Colonic mucosa (tissue), 4 donors: ENCODE measurements at regions not wholly inside any gene's neighbourhood (a gene's known extent, or its start where the extent isn't known, plus 50 kb on each side); places are given as distances from the start of the nearest gene placed in this dataset.

ENCODE experiments used
- DNase-seq: peaks from one replicate; pipeline ENCODE4 v3.0.0-alpha.2; 2020
- H3K27ac ChIP-seq: fragments of 200-600 bp; one replicate; pipeline ENCODE4 v1.8.0; 2021
- H3K27me3 ChIP-seq: fragments of 200-600 bp; one replicate; pipeline ENCODE4 v1.8.0; 2021
- H3K36me3 ChIP-seq: fragments of 200-600 bp; one replicate; pipeline ENCODE4 v1.8.0; 2021
- H3K4me1 ChIP-seq: fragments of 200-600 bp; one replicate; pipeline ENCODE4 v1.8.0; 2021; ENCODE audit warnings: mild to moderate bottlenecking
- H3K4me3 ChIP-seq: fragments of 200-600 bp; one replicate; pipeline ENCODE4 v1.8.0; 2021
- H3K9ac ChIP-seq, 2 donors: one replicate each; pipeline ENCODE4 v1.7.0; 2013; ENCODE audit warnings: control low read depth in 2 of 2, low read depth in 2 of 2, low read length in 2 of 2
- H3K9me3 ChIP-seq: fragments of 200-600 bp; one replicate; pipeline ENCODE4 v1.8.0; 2021
- intact Hi-C: fragments of 100-400 bp; cut with DNase I; formaldehyde crosslinking; loops from one replicate; pipeline ENCODE4 v1.14.1; 2022
- TF ChIP-seq, protein P1 (sequence below): fragments of 200-600 bp; IDR thresholded peaks from one replicate; pipeline ENCODE4 v1.8.0; 2022; ENCODE audit warnings: antibody characterized with exemption, mild to moderate bottlenecking
- donor health status: healthy.
- donor health status: DM: no; HTN: no; CAD: no.
- donor health status: DM: no; HTN: no; CAD: no.

DNA sequence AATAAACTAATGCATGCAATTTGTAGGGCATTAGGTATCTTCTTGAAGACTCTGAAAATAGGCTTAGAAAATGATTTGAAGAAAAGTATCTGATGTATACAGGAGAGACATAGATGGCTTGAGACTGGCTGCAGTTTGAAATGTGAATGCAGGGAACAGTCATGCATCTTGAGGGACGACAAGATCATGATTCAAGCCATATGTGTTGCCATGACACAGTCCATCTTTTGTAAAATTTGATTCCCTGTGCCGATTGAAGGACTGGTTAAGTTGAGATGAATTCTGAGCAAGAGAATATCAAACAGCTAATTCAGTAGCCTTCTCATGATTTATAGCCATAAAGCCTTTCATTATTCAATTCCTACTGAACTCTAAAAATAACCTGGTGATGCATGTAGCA, 231.6 kb downstream of the CASP12 start:
- no peak overlapping the region for H3K4me3 ChIP-seq
- H3K27me3 ChIP-seq, result no peaks in the 10 kb centered on the region
- intact Hi-C loops, result no loop called here
- no peaks in the 10 kb centered on the region for H3K9me3 ChIP-seq
- no peak overlapping the region for H3K9ac ChIP-seq
- no peaks in the 10 kb centered on the region for H3K4me1 ChIP-seq
- TF ChIP-seq, protein P1, sequence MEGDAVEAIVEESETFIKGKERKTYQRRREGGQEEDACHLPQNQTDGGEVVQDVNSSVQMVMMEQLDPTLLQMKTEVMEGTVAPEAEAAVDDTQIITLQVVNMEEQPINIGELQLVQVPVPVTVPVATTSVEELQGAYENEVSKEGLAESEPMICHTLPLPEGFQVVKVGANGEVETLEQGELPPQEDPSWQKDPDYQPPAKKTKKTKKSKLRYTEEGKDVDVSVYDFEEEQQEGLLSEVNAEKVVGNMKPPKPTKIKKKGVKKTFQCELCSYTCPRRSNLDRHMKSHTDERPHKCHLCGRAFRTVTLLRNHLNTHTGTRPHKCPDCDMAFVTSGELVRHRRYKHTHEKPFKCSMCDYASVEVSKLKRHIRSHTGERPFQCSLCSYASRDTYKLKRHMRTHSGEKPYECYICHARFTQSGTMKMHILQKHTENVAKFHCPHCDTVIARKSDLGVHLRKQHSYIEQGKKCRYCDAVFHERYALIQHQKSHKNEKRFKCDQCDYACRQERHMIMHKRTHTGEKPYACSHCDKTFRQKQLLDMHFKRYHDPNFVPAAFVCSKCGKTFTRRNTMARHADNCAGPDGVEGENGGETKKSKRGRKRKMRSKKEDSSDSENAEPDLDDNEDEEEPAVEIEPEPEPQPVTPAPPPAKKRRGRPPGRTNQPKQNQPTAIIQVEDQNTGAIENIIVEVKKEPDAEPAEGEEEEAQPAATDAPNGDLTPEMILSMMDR, result no peak
- no peaks in the 10 kb centered on the region for H3K36me3 ChIP-seq
- H3K27ac ChIP-seq, result no peak overlapping the region
- DNase-seq, result no peak

DNA sequence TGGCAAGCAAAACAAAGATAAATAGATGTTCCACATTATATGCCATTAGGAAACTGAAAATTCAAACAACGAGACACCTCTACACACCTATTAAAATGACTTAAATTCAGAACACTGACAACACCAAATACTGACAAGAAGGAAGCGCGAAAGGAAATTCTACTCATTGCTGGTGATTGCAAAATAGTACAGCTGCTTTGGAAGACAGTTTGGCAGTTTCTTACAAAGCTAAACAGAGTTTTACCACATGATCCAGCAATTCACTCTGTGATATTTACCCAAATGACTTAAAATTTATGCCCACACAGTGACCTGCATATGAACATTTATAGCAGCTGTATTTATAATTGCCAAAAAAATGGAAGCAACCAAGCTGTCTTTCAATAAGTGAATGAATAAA, 232.6 kb downstream of the CASP12 start:
- Histone ChIP-seq H3K4me3 (no peak overlapping the region), H3K9me3 (no peaks in the 10 kb centered on the region), H3K4me1 (no peaks in the 10 kb centered on the region), H3K27ac (no peak overlapping the region), H3K36me3 (no peaks in the 10 kb centered on the region), H3K9ac (no peak overlapping the region), H3K27me3 (no peaks in the 10 kb centered on the region)
- intact Hi-C loops, result no loop called here
- TF ChIP-seq, protein P1, result no peak
- no peak for DNase-seq

DNA sequence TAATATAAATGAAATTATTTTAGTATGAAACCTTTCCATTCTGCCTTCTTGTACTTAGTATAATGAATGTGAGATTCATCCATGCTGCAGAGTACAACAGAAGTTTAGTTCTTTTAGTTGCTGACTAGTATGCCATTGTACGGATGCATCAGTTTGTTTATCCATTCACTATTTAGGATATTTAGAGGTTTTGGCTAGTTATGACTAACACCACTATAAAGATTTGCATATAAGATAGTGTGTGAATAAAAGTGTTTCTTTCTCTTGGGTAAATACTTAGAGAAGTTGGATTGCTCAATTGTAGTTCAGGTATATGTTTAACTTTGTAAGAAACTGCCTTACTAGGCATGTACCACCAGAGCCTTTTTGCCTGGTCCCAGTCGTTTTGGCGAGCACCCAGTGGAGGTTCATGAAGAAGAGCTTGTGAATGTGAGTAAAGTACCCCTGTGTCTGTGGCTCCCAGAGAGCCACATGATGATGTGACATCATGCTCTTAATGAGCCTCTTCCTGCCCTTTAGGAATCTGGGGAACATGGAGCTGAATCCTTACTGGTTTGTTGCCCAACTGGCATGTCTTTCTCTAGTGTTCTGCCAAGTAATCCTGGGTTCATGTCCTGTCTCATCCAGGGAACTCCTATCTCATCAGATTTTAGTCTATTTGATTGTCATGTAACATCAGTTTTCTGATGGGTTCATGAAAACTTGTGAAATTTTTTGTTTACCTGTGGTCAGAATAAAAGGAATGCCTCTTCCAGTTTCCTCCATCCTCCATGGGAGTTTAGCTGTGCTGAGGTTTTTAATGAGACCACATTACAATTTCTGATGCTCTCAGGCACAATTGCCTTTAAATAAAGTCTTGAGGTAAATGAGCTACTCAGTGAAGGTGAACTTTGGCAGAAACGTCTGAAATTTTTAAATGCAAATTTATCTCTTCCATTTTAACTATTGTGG, 234.8 kb downstream of the CASP12 start:
- Histone ChIP-seq H3K36me3 (no peaks in the 10 kb centered on the region), H3K27ac (no peak overlapping the region), H3K27me3 (no peaks in the 10 kb centered on the region), H3K9me3 (no peaks in the 10 kb centered on the region), H3K4me1 (no peaks in the 10 kb centered on the region), H3K4me3 (no peak overlapping the region), H3K9ac (no peak overlapping the region)
- intact Hi-C loops, result no loop called here
- TF ChIP-seq, protein P1, result no peak
- no peak for DNase-seq

- no peaks in the 10 kb centered on the region for H3K36me3 ChIP-seq
- no peaks in the 10 kb centered on the region for H3K27me3 ChIP-seq
- H3K9me3 ChIP-seq, result no peaks in the 10 kb centered on the region
- no peaks in the 10 kb centered on the region for H3K4me1 ChIP-seq
- no peak overlapping the region for H3K27ac ChIP-seq
- no peak overlapping the region for H3K4me3 ChIP-seq
- TF ChIP-seq, protein P1, result no peak
- H3K9ac ChIP-seq, result no peak overlapping the region
- intact Hi-C loops, result no loop called here
- no peak for DNase-seq
These were observed 236.4 kb downstream of the CASP12 start for GRCh38 chr11:104661901-104662300.

- no peaks in the 10 kb centered on the region for H3K27me3 ChIP-seq
These were observed 236.8 kb downstream of the CASP12 start for GRCh38 chr11:104661471-104661870.

More at GRCh38 chr11:104661471-104661870, 236.8 kb downstream of the CASP12 start:
- H3K4me3 ChIP-seq, result no peak overlapping the region
- H3K4me1 ChIP-seq, result no peaks in the 10 kb centered on the region
- TF ChIP-seq, protein P1, result no peak
- no peak for DNase-seq
- no peaks in the 10 kb centered on the region for H3K36me3 ChIP-seq
- no peak overlapping the region for H3K9ac ChIP-seq
- no peaks in the 10 kb centered on the region for H3K9me3 ChIP-seq
- intact Hi-C loops, result no loop called here
- no peak overlapping the region for H3K27ac ChIP-seq
